SK-N-MC (cell line): ENCODE measurements at regions not wholly inside any gene's neighbourhood (a gene's known extent, or its start where the extent isn't known, plus 50 kb on each side); places are given as distances from the start of the nearest gene placed in this dataset.

Experiments
- EZH2 ChIP-seq: fragments of 200-600 bp; sonication (generic); IDR thresholded peaks from one replicate; pipeline ENCODE4 v1.6.1; 2017; ENCODE audit warnings: antibody characterized with exemption
- FOXP2 ChIP-seq: optimal IDR thresholded peaks from 2 replicates; pipeline ENCODE3; 2011; ENCODE audit warnings: mild to moderate bottlenecking, moderate library complexity; ENCODE audit not compliant: insufficient read depth; ENCODE audit errors: extremely low read length, control extremely low read depth
- POLR2AphosphoS5 ChIP-seq: IDR thresholded peaks from 2 replicates; pipeline ENCODE4 v1.6.1; 2012; ENCODE audit warnings: mild to moderate bottlenecking, low read depth, low read length, borderline replicate concordance

GRCh38 chr1:38783640-38784229 lies 75.8 kb downstream of the RRAGC start:
- TF ChIP-seq POLR2AphosphoS5: no peak
- TF ChIP-seq EZH2: no peak
- no peak for TF ChIP-seq FOXP2
